ENCODE measurements at regions not wholly inside any gene's neighbourhood (a gene's known extent, or its start where the extent isn't known, plus 50 kb on each side); places are given as distances from the start of the nearest gene placed in this dataset.

DNA sequence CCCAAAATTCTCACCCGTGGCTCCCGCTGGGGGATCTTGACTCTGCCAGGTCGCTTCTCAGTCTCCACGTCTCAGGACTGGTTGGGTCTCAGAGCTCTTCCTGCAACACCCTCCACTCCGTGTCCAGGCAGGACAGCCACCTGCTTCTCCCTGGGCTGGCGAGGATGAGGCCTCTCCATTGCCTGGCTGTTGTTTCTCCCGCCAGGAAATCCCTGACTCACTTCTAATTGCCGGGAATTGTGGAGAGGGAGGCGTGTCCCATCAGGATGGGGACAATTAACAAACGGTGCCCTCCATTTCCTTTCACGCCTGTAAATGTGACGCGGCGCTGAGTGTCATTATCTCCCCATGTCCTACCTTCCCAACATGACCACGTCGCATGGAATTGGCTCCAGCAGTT, 204.5 kb downstream of the RBFOX3 start:
- no peak for DNase-seq (ENCODE audit: low read depth, low spot score)
- in situ Hi-C loops (cut with HindIII; ENCODE audit: low sequenced_read_pairs), result no loop called here
- TF ChIP-seq, protein P1, sequence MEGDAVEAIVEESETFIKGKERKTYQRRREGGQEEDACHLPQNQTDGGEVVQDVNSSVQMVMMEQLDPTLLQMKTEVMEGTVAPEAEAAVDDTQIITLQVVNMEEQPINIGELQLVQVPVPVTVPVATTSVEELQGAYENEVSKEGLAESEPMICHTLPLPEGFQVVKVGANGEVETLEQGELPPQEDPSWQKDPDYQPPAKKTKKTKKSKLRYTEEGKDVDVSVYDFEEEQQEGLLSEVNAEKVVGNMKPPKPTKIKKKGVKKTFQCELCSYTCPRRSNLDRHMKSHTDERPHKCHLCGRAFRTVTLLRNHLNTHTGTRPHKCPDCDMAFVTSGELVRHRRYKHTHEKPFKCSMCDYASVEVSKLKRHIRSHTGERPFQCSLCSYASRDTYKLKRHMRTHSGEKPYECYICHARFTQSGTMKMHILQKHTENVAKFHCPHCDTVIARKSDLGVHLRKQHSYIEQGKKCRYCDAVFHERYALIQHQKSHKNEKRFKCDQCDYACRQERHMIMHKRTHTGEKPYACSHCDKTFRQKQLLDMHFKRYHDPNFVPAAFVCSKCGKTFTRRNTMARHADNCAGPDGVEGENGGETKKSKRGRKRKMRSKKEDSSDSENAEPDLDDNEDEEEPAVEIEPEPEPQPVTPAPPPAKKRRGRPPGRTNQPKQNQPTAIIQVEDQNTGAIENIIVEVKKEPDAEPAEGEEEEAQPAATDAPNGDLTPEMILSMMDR (IDR thresholded peaks at IDR 0.05; ENCODE audit: low read depth, low read length), result no peak
- no peak overlapping the region for H3K4me3 ChIP-seq (ENCODE audit: low read depth, low read length)

DNA sequence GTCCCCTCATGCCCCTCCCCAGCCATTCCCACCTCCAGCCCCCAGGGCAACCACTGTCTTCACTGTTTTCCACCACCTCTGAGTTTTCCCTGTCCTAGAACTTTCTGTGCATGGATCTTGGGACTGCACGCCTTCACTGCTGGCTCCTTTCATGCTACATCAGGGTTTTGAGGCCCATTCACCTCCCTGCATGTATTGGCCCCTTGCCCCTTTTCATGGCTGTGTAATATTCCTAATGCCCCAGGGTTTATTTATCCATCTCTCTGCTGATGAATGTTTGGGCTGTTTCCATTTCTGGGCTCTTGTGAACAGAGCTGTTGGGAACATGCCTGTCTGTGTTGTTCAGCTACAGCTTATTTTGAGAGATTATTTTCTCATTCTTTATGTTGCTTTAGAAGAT, 205.0 kb downstream of the RBFOX3 start:
- DNase-seq (ENCODE audit: low read depth, low spot score), result no peak
- in situ Hi-C loops (cut with HindIII; ENCODE audit: low sequenced_read_pairs), result no loop called here
- no peak overlapping the region for H3K4me3 ChIP-seq (ENCODE audit: low read depth, low read length)

GRCh38 chr17:79404136-79404911, 206.5 kb downstream of the RBFOX3 start:
- in situ Hi-C loops (cut with HindIII; ENCODE audit: low sequenced_read_pairs), result no loop called here
- no peak for DNase-seq (ENCODE audit: low read depth, low spot score)
- TF ChIP-seq, protein P1 (IDR thresholded peaks at IDR 0.05; ENCODE audit: low read depth, low read length), result no peak
- no peak overlapping the region for H3K4me3 ChIP-seq (ENCODE audit: low read depth, low read length)

More for the DNA sequence above, 205.0 kb downstream of the RBFOX3 start:
- TF ChIP-seq, protein P1 (IDR thresholded peaks at IDR 0.05; ENCODE audit: low read depth, low read length), result no peak

GRCh38 chr17:79401704-79402674, 208.9 kb downstream of the RBFOX3 start:
- no peak for DNase-seq (ENCODE audit: low read depth, low spot score)
- TF ChIP-seq, protein P1 (IDR thresholded peaks at IDR 0.05; ENCODE audit: low read depth, low read length), result no peak
- no peak overlapping the region for H3K4me3 ChIP-seq (ENCODE audit: low read depth, low read length)
- in situ Hi-C loops (cut with HindIII; ENCODE audit: low sequenced_read_pairs), result no loop called here

DNA sequence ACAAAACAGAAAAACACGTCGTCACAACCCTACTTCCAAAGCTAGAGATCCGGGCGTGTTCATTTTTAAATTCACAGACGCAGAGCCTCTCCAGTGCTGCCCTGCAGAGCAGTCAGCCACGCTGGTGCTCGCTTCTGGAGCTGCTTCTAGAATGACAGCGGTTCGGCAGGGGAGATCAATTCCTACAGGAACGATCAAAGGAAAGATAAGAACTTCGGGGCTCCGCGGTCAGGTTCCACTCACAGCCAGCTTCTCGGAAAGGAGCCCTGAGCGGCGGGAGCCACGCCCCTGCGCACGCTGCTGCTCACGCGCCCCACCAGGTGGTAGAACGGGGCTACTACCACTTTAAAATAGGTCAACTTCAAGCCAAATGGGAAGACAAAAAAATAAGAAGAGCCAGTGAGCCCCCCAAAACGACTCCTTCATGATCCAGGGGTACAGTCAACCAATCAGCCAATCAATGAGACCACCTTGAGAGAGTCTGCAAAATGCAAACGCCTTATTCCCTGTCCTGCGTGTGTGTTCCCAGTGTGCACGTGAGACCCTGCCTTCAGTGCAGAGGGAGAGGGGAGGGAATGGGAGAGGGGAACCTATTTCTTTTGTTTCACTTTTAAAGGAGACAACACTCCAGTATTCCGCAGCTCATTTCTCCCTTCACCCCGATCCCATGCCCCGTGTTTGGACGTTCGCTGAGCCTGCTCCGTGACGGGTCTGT, 209.7 kb downstream of the RBFOX3 start:
- DNase-seq (ENCODE audit: low read depth, low spot score), result peak; percentile 57
- TF ChIP-seq, protein P1 (IDR thresholded peaks at IDR 0.05; ENCODE audit: low read depth, low read length), result peak; percentile 95
- in situ Hi-C loops (cut with HindIII; ENCODE audit: low sequenced_read_pairs), result no loop called here
- H3K4me3 ChIP-seq (ENCODE audit: low read depth, low read length), result no peak overlapping the region

DNA sequence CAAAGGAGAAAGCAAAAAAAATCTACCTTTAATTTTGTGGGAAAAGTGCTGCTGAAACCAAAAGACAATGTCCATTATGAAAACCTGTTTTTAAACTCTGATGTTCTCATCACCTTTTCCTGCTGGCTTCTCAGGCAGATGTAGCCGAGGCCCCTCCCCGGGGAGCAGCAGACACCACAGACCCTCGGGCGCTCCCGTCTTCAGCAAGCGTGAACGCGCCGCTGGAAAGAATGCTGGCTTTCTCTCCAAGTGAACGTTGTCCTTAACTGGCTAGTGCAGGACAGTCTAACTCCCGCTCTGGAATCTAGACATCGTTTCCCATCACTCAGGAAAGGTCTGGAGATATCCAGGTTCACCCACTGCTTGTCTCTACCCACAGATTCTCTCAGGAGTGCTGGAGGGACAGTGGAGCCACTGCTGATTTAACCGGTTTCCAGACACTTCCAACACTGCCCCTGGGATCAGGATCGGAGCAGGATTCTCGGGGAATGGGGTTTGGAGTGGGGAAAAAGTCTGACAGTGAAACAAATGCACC, 211.2 kb downstream of the RBFOX3 start:
- TF ChIP-seq, protein P1 (IDR thresholded peaks at IDR 0.05; ENCODE audit: low read depth, low read length), result no peak
- DNase-seq (ENCODE audit: low read depth, low spot score), result no peak
- no peak overlapping the region for H3K4me3 ChIP-seq (ENCODE audit: low read depth, low read length)
- in situ Hi-C loops (cut with HindIII; ENCODE audit: low sequenced_read_pairs), result no loop called here
